ENCODE measurements at regions not wholly inside any gene's neighbourhood (a gene's known extent, or its start where the extent isn't known, plus 50 kb on each side); places are given as distances from the start of the nearest gene placed in this dataset.

- H3K27me3 Mint-ChIP-seq (ENCODE audit: unreplicated experiment): no peaks in the 10 kb centered on the region
- H3K4me3 Mint-ChIP-seq (ENCODE audit: unreplicated experiment): no peak overlapping the region
- no peaks in the 10 kb centered on the region for H3K36me3 Mint-ChIP-seq (ENCODE audit: low read depth, unreplicated experiment)
- H3K9me3 Mint-ChIP-seq (ENCODE audit: unreplicated experiment): no peaks in the 10 kb centered on the region
- no peak for TF ChIP-seq CTCF (IDR thresholded peaks at IDR 0.05; ENCODE audit: unreplicated experiment)
- H3K4me1 Mint-ChIP-seq (ENCODE audit: unreplicated experiment): peaks cover 2% of the 10 kb centered on the region
- H3K27ac Mint-ChIP-seq (ENCODE audit: unreplicated experiment): peak overlapping the region; percentile 38
- DNase-seq (ENCODE audit: low spot score): no peak
These were observed 446.3 kb upstream of the FSTL5 start for GRCh38 chr4:162610116-162610515.

GRCh38 chr4:162586266-162586665, 422.5 kb upstream of the FSTL5 start:
- no peak overlapping the region for H3K4me3 Mint-ChIP-seq (ENCODE audit: unreplicated experiment)
- H3K36me3 Mint-ChIP-seq (ENCODE audit: low read depth, unreplicated experiment): no peaks in the 10 kb centered on the region
- no peak for DNase-seq (ENCODE audit: low spot score)
- H3K27ac Mint-ChIP-seq (ENCODE audit: unreplicated experiment): no peak overlapping the region
- H3K9me3 Mint-ChIP-seq (ENCODE audit: unreplicated experiment): no peaks in the 10 kb centered on the region
- H3K27me3 Mint-ChIP-seq (ENCODE audit: unreplicated experiment): no peaks in the 10 kb centered on the region
- no peaks in the 10 kb centered on the region for H3K4me1 Mint-ChIP-seq (ENCODE audit: unreplicated experiment)
- no peak for TF ChIP-seq CTCF (IDR thresholded peaks at IDR 0.05; ENCODE audit: unreplicated experiment)

- Mint-ChIP-seq H3K36me3 (ENCODE audit: low read depth, unreplicated experiment) (no peaks in the 10 kb centered on the region), H3K27ac (ENCODE audit: unreplicated experiment) (no peak overlapping the region), H3K9me3 (ENCODE audit: unreplicated experiment) (no peaks in the 10 kb centered on the region), H3K27me3 (ENCODE audit: unreplicated experiment) (no peaks in the 10 kb centered on the region), H3K4me3 (ENCODE audit: unreplicated experiment) (no peak overlapping the region), H3K4me1 (ENCODE audit: unreplicated experiment) (no peaks in the 10 kb centered on the region)
- no peak for DNase-seq (ENCODE audit: low spot score)
- no peak for TF ChIP-seq CTCF (IDR thresholded peaks at IDR 0.05; ENCODE audit: unreplicated experiment)
These were observed 418.4 kb upstream of the FSTL5 start for GRCh38 chr4:162582180-162582579.

- Mint-ChIP-seq H3K9me3 (ENCODE audit: unreplicated experiment) (no peaks in the 10 kb centered on the region), H3K27ac (ENCODE audit: unreplicated experiment) (no peak overlapping the region), H3K27me3 (ENCODE audit: unreplicated experiment) (no peaks in the 10 kb centered on the region), H3K36me3 (ENCODE audit: low read depth, unreplicated experiment) (no peaks in the 10 kb centered on the region), H3K4me1 (ENCODE audit: unreplicated experiment) (no peaks in the 10 kb centered on the region), H3K4me3 (ENCODE audit: unreplicated experiment) (no peak overlapping the region)
- DNase-seq (ENCODE audit: low spot score): no peak
- TF ChIP-seq CTCF (IDR thresholded peaks at IDR 0.05; ENCODE audit: unreplicated experiment): no peak
These were observed 401.9 kb upstream of the FSTL5 start for GRCh38 chr4:162565730-162566129.

GRCh38 chr4:162560073-162560472, 396.3 kb upstream of the FSTL5 start:
- H3K27ac Mint-ChIP-seq (ENCODE audit: unreplicated experiment): no peak overlapping the region
- no peaks in the 10 kb centered on the region for H3K36me3 Mint-ChIP-seq (ENCODE audit: low read depth, unreplicated experiment)
- H3K4me1 Mint-ChIP-seq (ENCODE audit: unreplicated experiment): no peaks in the 10 kb centered on the region
- H3K4me3 Mint-ChIP-seq (ENCODE audit: unreplicated experiment): no peak overlapping the region
- TF ChIP-seq CTCF (IDR thresholded peaks at IDR 0.05; ENCODE audit: unreplicated experiment): peak; percentile 36
- DNase-seq (ENCODE audit: low spot score): no peak
- H3K27me3 Mint-ChIP-seq (ENCODE audit: unreplicated experiment): no peaks in the 10 kb centered on the region
- H3K9me3 Mint-ChIP-seq (ENCODE audit: unreplicated experiment): no peaks in the 10 kb centered on the region

All from endothelial cell (in vitro differentiated cells).